Osteoblast (primary cell): ENCODE measurements at regions not wholly inside any gene's neighbourhood (a gene's known extent, or its start where the extent isn't known, plus 50 kb on each side); places are given as distances from the start of the nearest gene placed in this dataset.
A peak's percentile ranks its signal among the peaks of the same experiment; 100 is the strongest.
"Not testable (repeated sequence)": the region's sequence is repeated elsewhere in the genome, so short reads cannot be mapped to it uniquely, and the experiment has no call there.

Experiments
- DNase-seq: peaks from one replicate; pipeline ENCODE4 v3.0.0; 2011; ENCODE audit warnings: low spot score, mixed read lengths; ENCODE audit not compliant: insufficient read length; ENCODE audit errors: missing footprints
- H2AFZ ChIP-seq: 2 replicates; pipeline ENCODE4 v1.6.0; 2011; ENCODE audit warnings: mild to moderate bottlenecking, low read length
- H3K27ac ChIP-seq: 2 replicates; pipeline ENCODE4 v1.5.1; 2011; ENCODE audit warnings: mild to moderate bottlenecking, low read depth, low read length, moderate library complexity
- H3K27me3 ChIP-seq: 2 replicates; pipeline ENCODE4 v1.6.0; 2012; ENCODE audit warnings: mild to moderate bottlenecking, control low read depth, inconsistent platforms, low read length, moderate library complexity; ENCODE audit not compliant: insufficient read depth
- H3K36me3 ChIP-seq: 2 replicates; pipeline ENCODE4 v1.5.1; 2011; ENCODE audit warnings: mild to moderate bottlenecking, low read length, control low read depth, moderate library complexity; ENCODE audit not compliant: insufficient read depth
- H3K4me1 ChIP-seq: 2 replicates; pipeline ENCODE4 v1.5.1; 2011; ENCODE audit warnings: mild to moderate bottlenecking, low read length, control low read depth, moderate library complexity; ENCODE audit not compliant: insufficient read depth
- H3K4me2 ChIP-seq: 2 replicates; pipeline ENCODE4 v1.6.0; 2011; ENCODE audit warnings: mild to moderate bottlenecking, low read length; ENCODE audit not compliant: insufficient read depth
- H3K4me3 ChIP-seq: fragments of 200-600 bp; sonication (generic); 3 replicates; pipeline ENCODE4 v1.5.1; 2012; ENCODE audit warnings: mild to moderate bottlenecking, low read length, inconsistent platforms; ENCODE audit not compliant: insufficient read depth
- H3K79me2 ChIP-seq: 2 replicates; pipeline ENCODE4 v1.6.0; 2012; ENCODE audit warnings: mild to moderate bottlenecking, low read length, control low read depth, inconsistent platforms; ENCODE audit not compliant: insufficient read depth
- H3K9me3 ChIP-seq: 2 replicates; pipeline ENCODE4 v1.5.1; 2011; ENCODE audit warnings: low read depth, low read length, control low read depth
- H4K20me1 ChIP-seq: 2 replicates; pipeline ENCODE4 v1.6.0; 2012; ENCODE audit warnings: mild to moderate bottlenecking, low read length, control low read depth; ENCODE audit not compliant: insufficient read depth
- CTCF ChIP-seq: IDR thresholded peaks from 2 replicates; pipeline ENCODE4 v1.5.1; 2011; ENCODE audit warnings: mild to moderate bottlenecking, low read depth, low read length, moderate library complexity; ENCODE audit errors: extremely low read depth

GRCh38 chr1:91605566-91605965, 104.9 kb downstream of the CDC7 start:
- H3K79me2 ChIP-seq = no peaks in the 10 kb centered on the region
- TF ChIP-seq CTCF = no peak
- no peak for DNase-seq
- no peak overlapping the region for H2AFZ ChIP-seq
- H3K4me3 ChIP-seq = no peak overlapping the region
- H3K4me2 ChIP-seq = no peak overlapping the region
- H3K4me1 ChIP-seq = peaks cover 17% of the 10 kb centered on the region
- no peaks in the 10 kb centered on the region for H4K20me1 ChIP-seq
- no peaks in the 10 kb centered on the region for H3K9me3 ChIP-seq
- H3K27me3 ChIP-seq = no peaks in the 10 kb centered on the region
- no peak overlapping the region for H3K27ac ChIP-seq
- no peaks in the 10 kb centered on the region for H3K36me3 ChIP-seq

GRCh38 chr1:91606546-91607078, 106.0 kb downstream of the CDC7 start:
- Histone ChIP-seq H3K4me3 (no peak overlapping the region), H3K4me1 (peaks cover 17% of the 10 kb centered on the region), H2AFZ (no peak overlapping the region), H3K79me2 (no peaks in the 10 kb centered on the region), H3K4me2 (no peak overlapping the region), H3K27me3 (no peaks in the 10 kb centered on the region), H4K20me1 (no peaks in the 10 kb centered on the region), H3K36me3 (no peaks in the 10 kb centered on the region), H3K27ac (no peak overlapping the region), H3K9me3 (no peaks in the 10 kb centered on the region)
- DNase-seq = no peak
- no peak for TF ChIP-seq CTCF

GRCh38 chr1:91607686-91608085, 107.0 kb downstream of the CDC7 start:
- not testable (repeated sequence) for H3K27me3 ChIP-seq, DNase-seq, H3K9me3 ChIP-seq, H3K79me2 ChIP-seq, H3K4me2 ChIP-seq, H3K27ac ChIP-seq, H3K4me3 ChIP-seq, H2AFZ ChIP-seq, H4K20me1 ChIP-seq, H3K36me3 ChIP-seq
- H3K4me1 ChIP-seq = peaks cover 17% of the 10 kb centered on the region

GRCh38 chr1:91608876-91609275, 108.2 kb downstream of the CDC7 start:
- Histone ChIP-seq H3K27me3 (no peaks in the 10 kb centered on the region), H3K36me3 (no peaks in the 10 kb centered on the region), H4K20me1 (no peaks in the 10 kb centered on the region), H3K4me2 (no peak overlapping the region), H3K4me1 (peaks cover 17% of the 10 kb centered on the region), H3K4me3 (no peak overlapping the region), H3K27ac (peak overlapping the region; percentile 44), H3K79me2 (no peaks in the 10 kb centered on the region), H2AFZ (peak overlapping the region; percentile 6), H3K9me3 (no peaks in the 10 kb centered on the region)
- no peak for DNase-seq
- no peak for TF ChIP-seq CTCF

- peak; percentile 81 for DNase-seq
- H2AFZ ChIP-seq = no peak overlapping the region
- H3K27ac ChIP-seq = peak overlapping the region; percentile 44
- no peaks in the 10 kb centered on the region for H3K9me3 ChIP-seq
- no peak overlapping the region for H3K4me3 ChIP-seq
- no peaks in the 10 kb centered on the region for H4K20me1 ChIP-seq
- H3K4me2 ChIP-seq = no peak overlapping the region
- H3K27me3 ChIP-seq = no peaks in the 10 kb centered on the region
- H3K79me2 ChIP-seq = no peaks in the 10 kb centered on the region
- peaks cover 17% of the 10 kb centered on the region for H3K4me1 ChIP-seq
- H3K36me3 ChIP-seq = no peaks in the 10 kb centered on the region
- TF ChIP-seq CTCF = no peak
Measured at GRCh38 chr1:91609551-91609950, 108.9 kb downstream of the CDC7 start.
